H1 (cell line): ENCODE measurements at regions not wholly inside any gene's neighbourhood (a gene's known extent, or its start where the extent isn't known, plus 50 kb on each side); places are given as distances from the start of the nearest gene placed in this dataset.

ENCODE experiments used
- ASH2L ChIP-seq: fragments of 200-600, 300-600 bp; sonication (generic); IDR thresholded peaks from one replicate; pipeline ENCODE4 v1.7.1; 2017; ENCODE audit warnings: low read length
- BACH1 ChIP-seq: IDR thresholded peaks from 2 replicates; pipeline ENCODE4 v1.6.1; 2012; ENCODE audit warnings: low read length, improper control_type of control experiment
- CHD2 ChIP-seq: IDR thresholded peaks from 2 replicates; pipeline ENCODE4 v1.6.1; 2012; ENCODE audit warnings: low read length, improper control_type of control experiment
- EP300 ChIP-seq, 2 experiments: IDR thresholded peaks; 1 replicate in 1 of 2; 2 replicates in 1 of 2; pipeline ENCODE4 v1.6.1; 2011 to 2012; ENCODE audit warnings: low read depth in 2 of 2, low read length in 2 of 2, mild to moderate bottlenecking in 2 of 2, borderline replicate concordance in 1 of 2, inconsistent platforms in 1 of 2, moderate library complexity in 1 of 2
- EZH2 ChIP-seq: fragments of 200-600 bp; sonication (generic); IDR thresholded peaks from 2 replicates; pipeline ENCODE4 v1.7.1; 2012; ENCODE audit warnings: low read depth, mild to moderate bottlenecking, moderate library complexity, low read length, inconsistent platforms; ENCODE audit not compliant: severe bottlenecking
- FOSL1 ChIP-seq: IDR thresholded peaks from 2 replicates; pipeline ENCODE4 v1.6.1; 2011; ENCODE audit warnings: mild to moderate bottlenecking, low read depth, low read length, moderate library complexity; ENCODE audit not compliant: insufficient read depth
- JUND ChIP-seq: IDR thresholded peaks from 2 replicates; pipeline ENCODE4 v1.6.1; 2011; ENCODE audit warnings: mild to moderate bottlenecking, improper control_type of control experiment, low read length
- POLR2A ChIP-seq, 2 experiments: IDR thresholded peaks; 1 replicate in 1 of 2; 2 replicates in 1 of 2; pipeline ENCODE4 v1.6.1; 2011; ENCODE audit warnings: low read depth in 2 of 2, low read length in 2 of 2, mild to moderate bottlenecking in 2 of 2; ENCODE audit errors: control extremely low read depth in 1 of 2
- POLR2AphosphoS5 ChIP-seq: IDR thresholded peaks from 2 replicates; pipeline ENCODE4 v1.6.1; 2011; ENCODE audit warnings: low read depth, low read length
- TBP ChIP-seq: IDR thresholded peaks from 2 replicates; pipeline ENCODE4 v1.6.1; 2011; ENCODE audit warnings: low read depth, low read length, improper control_type of control experiment
- YY1 ChIP-seq: IDR thresholded peaks from 2 replicates; pipeline ENCODE4 v1.6.1; 2011; ENCODE audit warnings: low read depth, mild to moderate bottlenecking, low read length
- TF ChIP-seq, protein P1 (sequence below), 3 experiments: IDR thresholded peaks; 1 replicate in 2 of 3; 2 replicates in 1 of 3; pipeline versions ENCODE4 v1.5.1 to v1.6.1; 2011; ENCODE audit warnings: low read length in 3 of 3, mild to moderate bottlenecking in 3 of 3, inconsistent platforms in 2 of 3, low read depth in 1 of 3, moderate library complexity in 1 of 3; ENCODE audit not compliant: insufficient read depth in 1 of 3; ENCODE audit errors: control extremely low read depth in 1 of 3
- TF ChIP-seq, protein P2 (sequence below): IDR thresholded peaks from 2 replicates; pipeline ENCODE4 v1.6.1; 2012; ENCODE audit warnings: low read length, inconsistent platforms
- TF ChIP-seq, protein P3 (sequence below): IDR thresholded peaks from 2 replicates; pipeline ENCODE4 v1.6.1; 2011; ENCODE audit warnings: low read depth, mild to moderate bottlenecking, low read length; ENCODE audit not compliant: insufficient read depth

DNA sequence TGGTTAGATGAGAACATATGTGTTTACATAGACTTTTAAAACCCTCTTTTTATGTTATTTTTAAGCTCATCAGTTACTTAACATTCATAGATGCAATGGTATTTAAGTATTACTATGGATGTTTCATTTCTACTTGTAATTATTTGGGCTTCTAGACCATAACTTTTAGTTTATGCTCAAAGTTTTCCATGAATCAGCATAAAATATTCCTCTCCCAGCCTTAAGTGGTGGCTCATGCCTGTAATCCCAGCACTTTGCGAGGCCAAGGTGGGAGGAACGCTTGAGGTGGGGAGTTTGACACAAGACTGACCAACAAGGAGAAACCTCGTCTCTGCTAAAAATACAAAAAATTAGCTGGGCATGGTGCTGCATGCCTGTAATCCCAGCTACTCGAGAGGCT lies 118.5 kb upstream of the HSFY2 start:
- TF ChIP-seq EP300 (IDR thresholded peaks at IDR 0.05; ENCODE audit: borderline replicate concordance in 1 of 2, low read depth in 2 of 2, low read length in 2 of 2) = no peak
- no peak for TF ChIP-seq POLR2A (IDR thresholded peaks at IDR 0.05; ENCODE audit: control extremely low read depth in 1 of 2, low read depth in 2 of 2, low read length in 2 of 2)
- TF ChIP-seq, protein P1, sequence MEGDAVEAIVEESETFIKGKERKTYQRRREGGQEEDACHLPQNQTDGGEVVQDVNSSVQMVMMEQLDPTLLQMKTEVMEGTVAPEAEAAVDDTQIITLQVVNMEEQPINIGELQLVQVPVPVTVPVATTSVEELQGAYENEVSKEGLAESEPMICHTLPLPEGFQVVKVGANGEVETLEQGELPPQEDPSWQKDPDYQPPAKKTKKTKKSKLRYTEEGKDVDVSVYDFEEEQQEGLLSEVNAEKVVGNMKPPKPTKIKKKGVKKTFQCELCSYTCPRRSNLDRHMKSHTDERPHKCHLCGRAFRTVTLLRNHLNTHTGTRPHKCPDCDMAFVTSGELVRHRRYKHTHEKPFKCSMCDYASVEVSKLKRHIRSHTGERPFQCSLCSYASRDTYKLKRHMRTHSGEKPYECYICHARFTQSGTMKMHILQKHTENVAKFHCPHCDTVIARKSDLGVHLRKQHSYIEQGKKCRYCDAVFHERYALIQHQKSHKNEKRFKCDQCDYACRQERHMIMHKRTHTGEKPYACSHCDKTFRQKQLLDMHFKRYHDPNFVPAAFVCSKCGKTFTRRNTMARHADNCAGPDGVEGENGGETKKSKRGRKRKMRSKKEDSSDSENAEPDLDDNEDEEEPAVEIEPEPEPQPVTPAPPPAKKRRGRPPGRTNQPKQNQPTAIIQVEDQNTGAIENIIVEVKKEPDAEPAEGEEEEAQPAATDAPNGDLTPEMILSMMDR (IDR thresholded peaks at IDR 0.05; ENCODE audit: control extremely low read depth in 1 of 3, insufficient read depth in 1 of 3, low read depth in 1 of 3, low read length in 3 of 3) = no peak
- TF ChIP-seq, protein P2, sequence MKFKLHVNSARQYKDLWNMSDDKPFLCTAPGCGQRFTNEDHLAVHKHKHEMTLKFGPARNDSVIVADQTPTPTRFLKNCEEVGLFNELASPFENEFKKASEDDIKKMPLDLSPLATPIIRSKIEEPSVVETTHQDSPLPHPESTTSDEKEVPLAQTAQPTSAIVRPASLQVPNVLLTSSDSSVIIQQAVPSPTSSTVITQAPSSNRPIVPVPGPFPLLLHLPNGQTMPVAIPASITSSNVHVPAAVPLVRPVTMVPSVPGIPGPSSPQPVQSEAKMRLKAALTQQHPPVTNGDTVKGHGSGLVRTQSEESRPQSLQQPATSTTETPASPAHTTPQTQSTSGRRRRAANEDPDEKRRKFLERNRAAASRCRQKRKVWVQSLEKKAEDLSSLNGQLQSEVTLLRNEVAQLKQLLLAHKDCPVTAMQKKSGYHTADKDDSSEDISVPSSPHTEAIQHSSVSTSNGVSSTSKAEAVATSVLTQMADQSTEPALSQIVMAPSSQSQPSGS = no peak
- TF ChIP-seq TBP = no peak
- no peak for TF ChIP-seq JUND
- no peak for TF ChIP-seq FOSL1
- TF ChIP-seq, protein P3, sequence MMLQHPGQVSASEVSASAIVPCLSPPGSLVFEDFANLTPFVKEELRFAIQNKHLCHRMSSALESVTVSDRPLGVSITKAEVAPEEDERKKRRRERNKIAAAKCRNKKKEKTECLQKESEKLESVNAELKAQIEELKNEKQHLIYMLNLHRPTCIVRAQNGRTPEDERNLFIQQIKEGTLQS = no peak
- TF ChIP-seq POLR2AphosphoS5 = no peak
- no peak for TF ChIP-seq ASH2L
- no peak for TF ChIP-seq BACH1
- TF ChIP-seq YY1 = no peak
- TF ChIP-seq EZH2 = no peak
- no peak for TF ChIP-seq CHD2
